HepG2 (cell line): ENCODE measurements at regions not wholly inside any gene's neighbourhood (a gene's known extent, or its start where the extent isn't known, plus 50 kb on each side); places are given as distances from the start of the nearest gene placed in this dataset.

Experiments used
- ASH2L ChIP-seq: fragments of 300-600, 200-600 bp; sonication (generic); IDR thresholded peaks from 2 replicates; pipeline ENCODE4 v1.7.0; 2017; ENCODE audit warnings: low read depth, mild to moderate bottlenecking, moderate library complexity, mixed read lengths, low read length; ENCODE audit not compliant: insufficient read length
- FOSL2 ChIP-seq: sonication (generic); formaldehyde crosslinking; IDR thresholded peaks from 2 replicates; pipeline ENCODE4 v1.4.0; 2020; ENCODE audit warnings: missing genetic modification reagents
- HHEX ChIP-seq: IDR thresholded peaks from 2 replicates; pipeline ENCODE4 v1.6.1; 2016; ENCODE audit warnings: control low read depth
- MAZ ChIP-seq, 2 experiments: sonication (generic) in 1 of 2; formaldehyde crosslinking in 1 of 2; IDR thresholded peaks; 2 replicates each; pipeline versions ENCODE4 v1.5.0 to v1.6.1; 2012 to 2020; ENCODE audit warnings: low read depth in 2 of 2, mild to moderate bottlenecking in 2 of 2, borderline replicate concordance in 1 of 2, improper control_type of control experiment in 1 of 2, low read length in 1 of 2, missing genetic modification reagents in 1 of 2, moderate library complexity in 1 of 2
- PTBP1 ChIP-seq: fragments of 200-400 bp; formaldehyde crosslinking; IDR thresholded peaks from 2 replicates; pipeline ENCODE4 v1.6.1; 2018; ENCODE audit warnings: low read length, low read depth; ENCODE audit not compliant: poor library complexity, severe bottlenecking
- SIX1 ChIP-seq: sonication (generic); formaldehyde crosslinking; IDR thresholded peaks from 2 replicates; pipeline ENCODE4 v1.4.0; 2020; ENCODE audit warnings: missing genetic modification reagents, borderline replicate concordance
- TCF12 ChIP-seq, 2 experiments: fragments of 450-650 bp in 1 of 2; sonication (generic) in 1 of 2; formaldehyde crosslinking in 1 of 2; IDR thresholded peaks; 2 replicates each; pipeline versions ENCODE4 v1.6.1 to v1.8.0; 2017 to 2022; ENCODE audit warnings: antibody characterized with exemption in 1 of 2, mild to moderate bottlenecking in 1 of 2, missing genetic modification reagents in 1 of 2, moderate library complexity in 1 of 2
- ZNF501 ChIP-seq: sonication (generic); formaldehyde crosslinking; IDR thresholded peaks from 2 replicates; pipeline ENCODE4 v1.5.1; 2020; ENCODE audit warnings: mild to moderate bottlenecking, moderate library complexity, missing genetic modification reagents
- ZSCAN20 ChIP-seq: sonication (generic); formaldehyde crosslinking; IDR thresholded peaks from 2 replicates; pipeline ENCODE4 v1.4.0; 2020; ENCODE audit warnings: missing genetic modification reagents, mild to moderate bottlenecking, borderline replicate concordance
- TF ChIP-seq, protein P1 (sequence below): IDR thresholded peaks from 2 replicates; pipeline ENCODE4 v1.6.1; 2016; ENCODE audit warnings: missing compliant biosample characterization, missing genetic modification reagents, borderline replicate concordance
- TF ChIP-seq, protein P2 (sequence below): sonication (generic); formaldehyde crosslinking; IDR thresholded peaks from 2 replicates; pipeline ENCODE4 v1.4.0; 2020; ENCODE audit warnings: mild to moderate bottlenecking, missing genetic modification reagents
- TF ChIP-seq, protein P3 (sequence below): sonication (generic); formaldehyde crosslinking; IDR thresholded peaks from 2 replicates; pipeline ENCODE4 v1.4.0; 2020; ENCODE audit warnings: missing genetic modification reagents

DNA sequence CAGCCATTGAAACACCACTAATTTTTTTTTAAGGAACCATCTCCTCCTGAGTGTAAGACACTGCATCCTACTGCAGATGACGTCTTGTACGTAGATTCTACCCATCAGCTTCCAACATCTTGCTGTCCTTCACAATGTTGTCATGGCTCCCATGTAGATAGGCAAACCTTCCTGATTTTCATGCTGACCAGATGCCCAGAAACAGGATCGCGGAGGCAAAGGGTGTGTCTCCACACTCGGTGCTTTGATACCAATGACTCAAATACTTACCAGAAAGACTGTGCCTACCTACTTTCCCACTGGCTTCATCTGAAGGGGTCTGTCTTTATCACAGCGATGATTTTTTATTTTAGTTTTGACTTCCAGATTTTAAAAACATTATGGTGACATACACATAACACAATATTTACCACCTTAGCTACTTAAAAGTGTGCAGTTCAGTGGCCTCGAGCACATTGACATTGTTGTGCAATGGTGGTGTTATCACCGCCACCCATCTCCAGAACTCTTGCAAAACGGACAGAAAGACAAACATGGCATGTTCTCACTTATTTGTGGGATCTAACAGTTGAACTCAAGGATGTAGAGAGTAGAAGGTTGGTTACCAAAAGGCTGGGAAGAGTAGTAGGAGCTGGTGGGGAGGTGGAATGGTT lies 94.0 kb upstream of the PEG3 start (continued):
- TF ChIP-seq, protein P1, sequence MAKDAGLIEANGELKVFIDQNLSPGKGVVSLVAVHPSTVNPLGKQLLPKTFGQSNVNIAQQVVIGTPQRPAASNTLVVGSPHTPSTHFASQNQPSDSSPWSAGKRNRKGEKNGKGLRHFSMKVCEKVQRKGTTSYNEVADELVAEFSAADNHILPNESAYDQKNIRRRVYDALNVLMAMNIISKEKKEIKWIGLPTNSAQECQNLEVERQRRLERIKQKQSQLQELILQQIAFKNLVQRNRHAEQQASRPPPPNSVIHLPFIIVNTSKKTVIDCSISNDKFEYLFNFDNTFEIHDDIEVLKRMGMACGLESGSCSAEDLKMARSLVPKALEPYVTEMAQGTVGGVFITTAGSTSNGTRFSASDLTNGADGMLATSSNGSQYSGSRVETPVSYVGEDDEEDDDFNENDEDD = peak; percentile 90
- TF ChIP-seq ZSCAN20 (CRISPR knock-in tag) = no peak
- no peak for TF ChIP-seq TCF12 (IDR thresholded peaks at IDR 0.05)
- peak; percentile 98 for TF ChIP-seq TCF12 (CRISPR knock-in tag; IDR thresholded peaks at IDR 0.05)
- TF ChIP-seq, protein P2, sequence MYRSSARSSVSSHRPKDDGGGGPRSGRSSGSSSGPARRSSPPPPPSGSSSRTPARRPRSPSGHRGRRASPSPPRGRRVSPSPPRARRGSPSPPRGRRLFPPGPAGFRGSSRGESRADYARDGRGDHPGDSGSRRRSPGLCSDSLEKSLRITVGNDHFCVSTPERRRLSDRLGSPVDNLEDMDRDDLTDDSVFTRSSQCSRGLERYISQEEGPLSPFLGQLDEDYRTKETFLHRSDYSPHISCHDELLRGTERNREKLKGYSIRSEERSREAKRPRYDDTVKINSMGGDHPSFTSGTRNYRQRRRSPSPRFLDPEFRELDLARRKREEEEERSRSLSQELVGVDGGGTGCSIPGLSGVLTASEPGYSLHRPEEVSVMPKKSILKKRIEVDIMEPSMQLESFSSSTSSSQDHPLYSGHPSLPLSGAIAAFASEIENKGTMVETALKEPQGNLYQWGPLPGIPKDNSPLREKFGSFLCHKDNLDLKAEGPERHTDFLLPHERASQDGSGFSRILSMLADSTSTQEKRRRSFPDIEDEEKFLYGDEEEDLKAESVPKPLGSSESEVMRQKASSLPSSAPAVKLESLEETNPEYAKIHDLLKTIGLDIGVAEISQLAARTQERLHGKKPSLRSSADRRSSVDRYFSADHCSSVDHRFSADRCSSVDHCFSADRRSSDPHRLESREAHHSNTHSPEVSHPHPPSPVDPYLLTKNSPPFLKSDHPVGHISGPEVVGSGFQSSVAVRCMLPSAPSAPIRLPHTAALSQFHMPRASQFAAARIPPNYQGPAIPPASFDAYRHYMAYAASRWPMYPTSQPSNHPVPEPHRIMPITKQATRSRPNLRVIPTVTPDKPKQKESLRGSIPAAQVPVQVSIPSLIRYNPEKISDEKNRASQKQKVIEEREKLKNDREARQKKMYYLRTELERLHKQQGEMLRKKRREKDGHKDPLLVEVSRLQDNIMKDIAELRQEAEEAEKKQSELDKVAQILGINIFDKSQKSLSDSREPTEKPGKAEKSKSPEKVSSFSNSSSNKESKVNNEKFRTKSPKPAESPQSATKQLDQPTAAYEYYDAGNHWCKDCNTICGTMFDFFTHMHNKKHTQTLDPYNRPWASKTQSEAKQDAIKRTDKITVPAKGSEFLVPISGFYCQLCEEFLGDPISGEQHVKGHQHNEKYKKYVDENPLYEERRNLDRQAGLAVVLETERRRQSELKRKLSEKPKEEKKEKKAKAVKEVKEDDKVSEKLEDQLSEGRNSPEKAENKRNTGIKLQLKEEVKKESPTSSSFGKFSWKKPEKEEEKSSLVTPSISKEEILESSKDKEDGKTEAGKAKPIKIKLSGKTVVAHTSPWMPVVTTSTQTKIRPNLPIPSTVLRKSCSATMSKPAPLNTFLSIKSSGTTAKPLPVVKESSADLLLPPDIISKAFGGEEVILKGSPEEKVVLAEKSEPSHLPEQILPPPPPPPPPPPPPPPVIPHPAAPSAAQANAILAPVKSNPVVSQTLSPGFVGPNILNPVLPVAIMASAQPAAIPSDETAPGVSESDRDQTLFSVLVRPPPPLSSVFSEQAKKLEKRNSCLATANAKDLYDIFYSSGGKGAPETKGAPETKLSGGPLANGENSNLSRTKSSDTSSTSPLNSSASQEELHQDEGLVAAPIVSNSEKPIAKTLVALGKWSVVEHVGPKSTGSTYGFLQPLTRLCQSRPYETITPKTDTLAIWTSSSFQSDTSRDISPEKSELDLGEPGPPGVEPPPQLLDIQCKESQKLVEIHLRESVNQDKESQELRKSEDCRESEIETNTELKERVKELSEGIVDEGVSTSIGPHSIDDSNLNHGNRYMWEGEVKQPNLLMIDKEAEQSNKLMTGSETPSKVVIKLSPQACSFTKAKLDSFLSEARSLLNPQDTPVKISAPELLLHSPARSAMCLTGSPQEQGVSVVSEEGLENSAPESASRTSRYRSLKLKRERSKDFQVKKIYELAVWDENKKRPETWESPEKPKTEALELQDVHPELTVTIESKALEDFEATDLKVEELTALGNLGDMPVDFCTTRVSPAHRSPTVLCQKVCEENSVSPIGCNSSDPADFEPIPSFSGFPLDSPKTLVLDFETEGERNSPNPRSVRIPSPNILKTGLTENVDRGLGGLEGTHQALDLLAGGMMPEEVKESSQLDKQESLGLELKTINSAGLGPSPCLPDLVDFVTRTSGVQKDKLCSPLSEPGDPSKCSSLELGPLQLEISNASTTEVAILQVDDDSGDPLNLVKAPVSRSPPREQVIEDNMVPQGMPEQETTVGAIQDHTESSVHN (CRISPR knock-in tag) = 0 out of 2 replicates have a peak, but pooled peaks have one; percentile 60
- TF ChIP-seq PTBP1 = no peak
- TF ChIP-seq, protein P3, sequence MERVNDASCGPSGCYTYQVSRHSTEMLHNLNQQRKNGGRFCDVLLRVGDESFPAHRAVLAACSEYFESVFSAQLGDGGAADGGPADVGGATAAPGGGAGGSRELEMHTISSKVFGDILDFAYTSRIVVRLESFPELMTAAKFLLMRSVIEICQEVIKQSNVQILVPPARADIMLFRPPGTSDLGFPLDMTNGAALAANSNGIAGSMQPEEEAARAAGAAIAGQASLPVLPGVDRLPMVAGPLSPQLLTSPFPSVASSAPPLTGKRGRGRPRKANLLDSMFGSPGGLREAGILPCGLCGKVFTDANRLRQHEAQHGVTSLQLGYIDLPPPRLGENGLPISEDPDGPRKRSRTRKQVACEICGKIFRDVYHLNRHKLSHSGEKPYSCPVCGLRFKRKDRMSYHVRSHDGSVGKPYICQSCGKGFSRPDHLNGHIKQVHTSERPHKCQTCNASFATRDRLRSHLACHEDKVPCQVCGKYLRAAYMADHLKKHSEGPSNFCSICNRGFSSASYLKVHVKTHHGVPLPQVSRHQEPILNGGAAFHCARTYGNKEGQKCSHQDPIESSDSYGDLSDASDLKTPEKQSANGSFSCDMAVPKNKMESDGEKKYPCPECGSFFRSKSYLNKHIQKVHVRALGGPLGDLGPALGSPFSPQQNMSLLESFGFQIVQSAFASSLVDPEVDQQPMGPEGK (CRISPR knock-in tag) = peak; percentile 86
- no peak for TF ChIP-seq ZNF501
- TF ChIP-seq FOSL2 (CRISPR knock-in tag) = peak; percentile 95
- TF ChIP-seq MAZ (IDR thresholded peaks at IDR 0.05; ENCODE audit: borderline replicate concordance, low read depth, low read length) = no peak
- peak; percentile 82 for TF ChIP-seq MAZ (CRISPR knock-in tag; IDR thresholded peaks at IDR 0.05; ENCODE audit: low read depth)
- peak; percentile 83 for TF ChIP-seq SIX1 (CRISPR knock-in tag)
- TF ChIP-seq HHEX (CRISPR knock-in tag) = peak; percentile 85
- peak; percentile 54 for TF ChIP-seq ASH2L
